Upper lobe of left lung (tissue), 6 donors: ENCODE measurements at regions not wholly inside any gene's neighbourhood (a gene's known extent, or its start where the extent isn't known, plus 50 kb on each side); places are given as distances from the start of the nearest gene placed in this dataset.

Source experiments
- ATAC-seq, 2 donors: fragments of 200-7000 bp; cut with Tn5 transposase; one replicate each; pipeline ENCODE4 v1.9.1; 2022; ENCODE audit warnings: mild to moderate bottlenecking in 2 of 2, moderate library complexity in 2 of 2; ENCODE audit not compliant: low FRiP score in 2 of 2
- DNase-seq, 2 donors: peaks; one replicate each; pipeline ENCODE4 v3.0.0-alpha.2; 2019 to 2020
- H3K27ac ChIP-seq, 4 donors: fragments of 200-600 bp; sonication (generic); one replicate each; pipeline ENCODE4 v1.5.1; 2016 to 2019
- H3K27me3 ChIP-seq, 4 donors: fragments of 200-600 bp; sonication (generic); one replicate each; pipeline ENCODE4 v1.5.1; 2017 to 2019
- H3K36me3 ChIP-seq, 4 donors: fragments of 200-600 bp; sonication (generic); one replicate each; pipeline ENCODE4 v1.5.1; 2016 to 2019
- H3K4me1 ChIP-seq, 4 donors: fragments of 200-600 bp; sonication (generic); one replicate each; pipeline ENCODE4 v1.5.1; 2018 to 2019
- H3K4me3 ChIP-seq, 4 donors: fragments of 200-600 bp; sonication (generic); one replicate each; pipeline ENCODE4 v1.5.1; 2017 to 2019; ENCODE audit warnings: mild to moderate bottlenecking in 2 of 4, moderate library complexity in 1 of 4
- H3K9me3 ChIP-seq, 4 donors: fragments of 200-600 bp; sonication (generic); one replicate each; pipeline ENCODE4 v1.5.1; 2018 to 2019
- CTCF ChIP-seq, 6 experiments: fragments of 450-650 bp in 4 of 6; fragments of 200-600 bp in 2 of 6; sonication (generic) in 2 of 6; IDR thresholded peaks; one replicate each; pipeline ENCODE4 v1.5.1; 2016 to 2019; ENCODE audit warnings: antibody characterized with exemption in 6 of 6
- EP300 ChIP-seq, 4 donors: sonication (generic); formaldehyde crosslinking; IDR thresholded peaks; one replicate each; pipeline ENCODE4 v1.5.1; 2017; ENCODE audit warnings: antibody characterized with exemption in 4 of 4, control low read depth in 2 of 4
- POLR2A ChIP-seq, 4 donors: fragments of 450-650 bp; IDR thresholded peaks; one replicate each; pipeline ENCODE4 v1.5.1; 2016 to 2017; ENCODE audit warnings: antibody characterized with exemption in 4 of 4, mild to moderate bottlenecking in 2 of 4
- POLR2AphosphoS5 ChIP-seq, 2 donors: sonication (generic); formaldehyde crosslinking; IDR thresholded peaks; one replicate each; pipeline ENCODE4 v1.5.1; 2017; ENCODE audit warnings: antibody characterized with exemption in 2 of 2
- WGBS, 2 donors: methylation state at CpG; one replicate each; pipeline ENCODE4 v1.1.5; 2017 to 2018; 5-methylcytosine and 5-hydroxymethylcytosine counted together
- donor health status: DM: no; HTN: no; CAD: no; lungs with moderate emphysema.
- donor health status: DM: no; HTN: yes; CAD: no; lungs with severe emphysema.

GRCh38 chr22:27517361-27518155 lies 284.0 kb downstream of the MN1 start:
- no peaks in the 10 kb centered on the region for H3K9me3 ChIP-seq
- H3K27ac ChIP-seq, result no peak overlapping the region
- H3K4me3 ChIP-seq, result no peak overlapping the region
- peaks cover 0 to 4% (median 2%) of the 10 kb centered on the region in 4 donors for H3K4me1 ChIP-seq
- H3K27me3 ChIP-seq, result no peaks in the 10 kb centered on the region
- WGBS, 2 donors, result 84 to 86% methylated on average over 7 of the region's 7 CpGs
- no peak for ATAC-seq
- TF ChIP-seq POLR2AphosphoS5 (IDR thresholded peaks at IDR 0.05) (no peak), CTCF (IDR thresholded peaks at IDR 0.05) (no peak), EP300 (IDR thresholded peaks at IDR 0.05) (no peak), POLR2A (IDR thresholded peaks at IDR 0.05) (no peak)
- no peak for DNase-seq
- no peaks in the 10 kb centered on the region for H3K36me3 ChIP-seq

GRCh38 chr22:27518531-27519340 lies 282.8 kb downstream of the MN1 start:
- Histone ChIP-seq H3K4me3 (no peak overlapping the region), H3K27me3 (no peaks in the 10 kb centered on the region), H3K4me1 (no peaks in the 10 kb centered on the region), H3K9me3 (no peaks in the 10 kb centered on the region), H3K36me3 (no peaks in the 10 kb centered on the region), H3K27ac (no peak overlapping the region)
- 57 to 76% methylated on average over 9 to 16 of the region's 16 CpGs for WGBS, 2 donors
- DNase-seq (no peak), ATAC-seq (no peak)
- no peak for TF ChIP-seq POLR2A (IDR thresholded peaks at IDR 0.05)

- 88 to 89% methylated on average over 5 of the region's 5 CpGs for WGBS, 2 donors
- TF ChIP-seq EP300 (IDR thresholded peaks at IDR 0.05), result no peak
- TF ChIP-seq POLR2AphosphoS5 (IDR thresholded peaks at IDR 0.05), result no peak
- TF ChIP-seq CTCF (IDR thresholded peaks at IDR 0.05), result no peak
- no peak for TF ChIP-seq POLR2A (IDR thresholded peaks at IDR 0.05)
- no peak overlapping the region for H3K4me3 ChIP-seq
These were observed 277.8 kb downstream of the MN1 start for GRCh38 chr22:27523711-27524110.

GRCh38 chr22:27525711-27526110 lies 275.8 kb downstream of the MN1 start:
- Histone ChIP-seq H3K27ac (no peak overlapping the region), H3K9me3 (no peaks in the 10 kb centered on the region), H3K4me3 (no peak overlapping the region), H3K36me3 (no peaks in the 10 kb centered on the region), H3K4me1 (no peaks in the 10 kb centered on the region), H3K27me3 (no peaks in the 10 kb centered on the region)
- DNase-seq (no peak), ATAC-seq (no peak)
- TF ChIP-seq POLR2A (IDR thresholded peaks at IDR 0.05), result no peak
- no peak for TF ChIP-seq POLR2AphosphoS5 (IDR thresholded peaks at IDR 0.05)
- no peak for TF ChIP-seq EP300 (IDR thresholded peaks at IDR 0.05)
- no peak for TF ChIP-seq CTCF (IDR thresholded peaks at IDR 0.05)
- WGBS, 2 donors, result 86 to 90% methylated on average over 2 of the region's 2 CpGs

More at GRCh38 chr22:27523711-27524110, 277.8 kb downstream of the MN1 start:
- H3K27ac ChIP-seq, result no peak overlapping the region
- no peaks in the 10 kb centered on the region for H3K4me1 ChIP-seq
- no peaks in the 10 kb centered on the region for H3K36me3 ChIP-seq
- no peaks in the 10 kb centered on the region for H3K9me3 ChIP-seq
- ATAC-seq, result no peak
- no peak for DNase-seq
- no peaks in the 10 kb centered on the region for H3K27me3 ChIP-seq

- Histone ChIP-seq H3K27ac (no peak overlapping the region), H3K9me3 (no peaks in the 10 kb centered on the region), H3K4me3 (no peak overlapping the region), H3K36me3 (no peaks in the 10 kb centered on the region), H3K4me1 (no peaks in the 10 kb centered on the region), H3K27me3 (no peaks in the 10 kb centered on the region)
- peak in 1 of 2 donors; percentile 59 for DNase-seq
- TF ChIP-seq POLR2AphosphoS5 (IDR thresholded peaks at IDR 0.05) (no peak), POLR2A (IDR thresholded peaks at IDR 0.05) (no peak), EP300 (IDR thresholded peaks at IDR 0.05) (no peak), CTCF (IDR thresholded peaks at IDR 0.05) (no peak)
- ATAC-seq, result no peak
- WGBS, 2 donors, result 73% methylated on average over 10 of the region's 10 CpGs; no CpG with 5 or more reads in 1 of the 2 donors
These were observed 274.7 kb downstream of the MN1 start for GRCh38 chr22:27526901-27527300.
